Gastrocnemius medialis (tissue), 4 donors: ENCODE measurements at regions not wholly inside any gene's neighbourhood (a gene's known extent, or its start where the extent isn't known, plus 50 kb on each side); places are given as distances from the start of the nearest gene placed in this dataset.

Experiments
- CTCF ChIP-seq, 5 experiments: fragments of 450-650 bp in 3 of 5; fragments of 200-600 bp in 2 of 5; sonication (generic) in 2 of 5; IDR thresholded peaks in 4 of 5; conservative IDR thresholded peaks in 1 of 5; 1 replicate in 4 of 5; 2 replicates in 1 of 5; pipeline ENCODE4 v1.5.1; 2016 to 2019; ENCODE audit warnings: antibody characterized with exemption in 5 of 5, mild to moderate bottlenecking in 3 of 5, moderate library complexity in 3 of 5
- POLR2A ChIP-seq, 2 donors: fragments of 450-650 bp; IDR thresholded peaks; one replicate each; pipeline ENCODE4 v1.6.1; 2017; ENCODE audit warnings: antibody characterized with exemption in 2 of 2, mild to moderate bottlenecking in 2 of 2, moderate library complexity in 2 of 2

GRCh38 chr3:23663246-23663645 lies 142.5 kb upstream of the UBE2E1 start:
- no peak for TF ChIP-seq CTCF (IDR thresholded peaks at IDR 0.05 in 4 of 5, conservative IDR thresholded peaks at IDR 0.05 in 1 of 5)
- TF ChIP-seq POLR2A (IDR thresholded peaks at IDR 0.05) = no peak
